ENCODE measurements at regions not wholly inside any gene's neighbourhood (a gene's known extent, or its start where the extent isn't known, plus 50 kb on each side); places are given as distances from the start of the nearest gene placed in this dataset.

DNA sequence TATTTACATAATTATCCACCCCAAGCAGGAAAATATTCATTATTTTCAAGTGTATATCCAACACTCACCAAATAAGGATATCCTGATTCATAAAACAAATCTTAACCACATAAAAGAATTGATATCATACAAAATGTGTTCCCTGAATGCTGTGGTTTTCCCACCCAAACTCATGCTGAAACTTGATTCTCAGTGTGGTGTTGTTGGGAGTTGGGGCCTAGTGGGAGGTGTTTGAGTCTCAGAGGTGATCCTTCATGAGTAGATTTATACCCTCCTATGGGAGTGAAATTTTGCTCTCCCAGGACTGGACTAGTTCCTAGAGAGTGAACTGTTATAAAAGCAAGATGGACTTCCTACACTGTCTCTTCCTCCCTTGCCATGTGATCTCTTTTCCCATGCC lies 1028.3 kb downstream of the SORCS1 start:
- DNase-seq, result no peak
- H3K27me3 Mint-ChIP-seq (ENCODE audit: insufficient read depth, unreplicated experiment), result no peaks in the 10 kb centered on the region
- POLR2A ChIA-PET, result no interaction called here
- no peaks in the 10 kb centered on the region for H3K9me3 ChIP-seq
- no peaks in the 10 kb centered on the region for H3K27me3 ChIP-seq (replicated peaks; ENCODE audit: control insufficient read depth, insufficient read depth, low read length)
- CTCF ChIA-PET, result no interaction called here
- no peaks in the 10 kb centered on the region for H3K36me3 ChIP-seq (ENCODE audit: control insufficient read depth, insufficient read depth, low read length)
- no peak overlapping the region for H3K4me3 Mint-ChIP-seq (ENCODE audit: unreplicated experiment)
- no TSS peak for BruUV-seq (replicated peaks)
- no peaks in the 10 kb centered on the region for H3K36me3 Mint-ChIP-seq (ENCODE audit: insufficient read depth, unreplicated experiment)
- no peaks in the 10 kb centered on the region for H3K4me1 Mint-ChIP-seq (ENCODE audit: low read depth, unreplicated experiment)
- no peak for TF ChIP-seq CTCF (IDR thresholded peaks at IDR 0.05; ENCODE audit: insufficient read depth in 1 of 2, low read depth in 1 of 2, low read length in 1 of 2, severe bottlenecking in 1 of 2, unreplicated experiment in 1 of 2)
- H3K4me1 ChIP-seq, result no peaks in the 10 kb centered on the region
- H3K4me3 ChIP-seq (ENCODE audit: low read depth, low read length), result no peak overlapping the region
- H3K9me3 Mint-ChIP-seq (ENCODE audit: unreplicated experiment), result no peaks in the 10 kb centered on the region
- H3K27ac Mint-ChIP-seq (ENCODE audit: unreplicated experiment), result no peak overlapping the region
- intact Hi-C loops (cut with micrococcal nuclease; ENCODE audit: unreplicated experiment), result no loop called here

- Mint-ChIP-seq H3K36me3 (ENCODE audit: insufficient read depth, unreplicated experiment) (no peaks in the 10 kb centered on the region), H3K4me3 (ENCODE audit: unreplicated experiment) (no peak overlapping the region), H3K27me3 (ENCODE audit: insufficient read depth, unreplicated experiment) (no peaks in the 10 kb centered on the region), H3K27ac (ENCODE audit: unreplicated experiment) (no peak overlapping the region), H3K9me3 (ENCODE audit: unreplicated experiment) (no peaks in the 10 kb centered on the region), H3K4me1 (ENCODE audit: low read depth, unreplicated experiment) (no peaks in the 10 kb centered on the region)
- intact Hi-C loops (cut with micrococcal nuclease; ENCODE audit: unreplicated experiment), result no loop called here
- ChIA-PET CTCF (no interaction called here), POLR2A (no interaction called here)
- BruUV-seq (replicated peaks), result no TSS peak
- no peaks in the 10 kb centered on the region for H3K36me3 ChIP-seq (ENCODE audit: control insufficient read depth, insufficient read depth, low read length)
- no peaks in the 10 kb centered on the region for H3K9me3 ChIP-seq
- H3K27me3 ChIP-seq (replicated peaks; ENCODE audit: control insufficient read depth, insufficient read depth, low read length), result no peaks in the 10 kb centered on the region
- H3K4me3 ChIP-seq (ENCODE audit: low read depth, low read length), result no peak overlapping the region
- DNase-seq, result no peak
- H3K4me1 ChIP-seq, result no peaks in the 10 kb centered on the region
- TF ChIP-seq CTCF (IDR thresholded peaks at IDR 0.05; ENCODE audit: insufficient read depth in 1 of 2, low read depth in 1 of 2, low read length in 1 of 2, severe bottlenecking in 1 of 2, unreplicated experiment in 1 of 2), result no peak
Observed at GRCh38 chr10:106134326-106135000, 1030.0 kb downstream of the SORCS1 start.

GRCh38 chr10:106133451-106133850 lies 1031.1 kb downstream of the SORCS1 start:
- H3K4me1 ChIP-seq, result no peaks in the 10 kb centered on the region
- no peaks in the 10 kb centered on the region for H3K9me3 Mint-ChIP-seq (ENCODE audit: unreplicated experiment)
- no peak for DNase-seq
- H3K27me3 Mint-ChIP-seq (ENCODE audit: insufficient read depth, unreplicated experiment), result no peaks in the 10 kb centered on the region
- H3K4me3 ChIP-seq (ENCODE audit: low read depth, low read length), result no peak overlapping the region
- no peak overlapping the region for H3K4me3 Mint-ChIP-seq (ENCODE audit: unreplicated experiment)
- H3K36me3 ChIP-seq (ENCODE audit: control insufficient read depth, insufficient read depth, low read length), result no peaks in the 10 kb centered on the region
- no peak for TF ChIP-seq CTCF (IDR thresholded peaks at IDR 0.05; ENCODE audit: insufficient read depth in 1 of 2, low read depth in 1 of 2, low read length in 1 of 2, severe bottlenecking in 1 of 2, unreplicated experiment in 1 of 2)
- no peaks in the 10 kb centered on the region for H3K36me3 Mint-ChIP-seq (ENCODE audit: insufficient read depth, unreplicated experiment)
- no peak overlapping the region for H3K27ac Mint-ChIP-seq (ENCODE audit: unreplicated experiment)
- CTCF ChIA-PET, result no interaction called here
- H3K9me3 ChIP-seq, result no peaks in the 10 kb centered on the region
- no TSS peak for BruUV-seq (replicated peaks)
- H3K4me1 Mint-ChIP-seq (ENCODE audit: low read depth, unreplicated experiment), result no peaks in the 10 kb centered on the region
- intact Hi-C loops (cut with micrococcal nuclease; ENCODE audit: unreplicated experiment), result no loop called here
- no peaks in the 10 kb centered on the region for H3K27me3 ChIP-seq (replicated peaks; ENCODE audit: control insufficient read depth, insufficient read depth, low read length)
- POLR2A ChIA-PET, result no interaction called here

All from Caco-2 (cell line).